ENCODE measurements at regions not wholly inside any gene's neighbourhood (a gene's known extent, or its start where the extent isn't known, plus 50 kb on each side); places are given as distances from the start of the nearest gene placed in this dataset.
"Not testable (repeated sequence)": the region's sequence is repeated elsewhere in the genome, so short reads cannot be mapped to it uniquely, and the experiment has no call there.

GRCh38 chr17:27083408-27084185, 210.3 kb upstream of the WSB1 start:
- Histone ChIP-seq H3K36me3 (ENCODE audit: control insufficient read depth, insufficient read depth, low read length) (no peaks in the 10 kb centered on the region), H3K4me3 (ENCODE audit: low read depth, low read length) (no peak overlapping the region), H3K27me3 (ENCODE audit: control insufficient read depth, insufficient read depth, low read length) (no peaks in the 10 kb centered on the region)
- FAIRE-seq, result no peak
- DNase-seq (ENCODE audit: low read depth), result no peak
- no peak for TF ChIP-seq CTCF (IDR thresholded peaks at IDR 0.05; ENCODE audit: insufficient read depth, low read length, severe bottlenecking)

- H3K4me3 ChIP-seq (ENCODE audit: low read depth, low read length), result no peak overlapping the region
- DNase-seq (ENCODE audit: low read depth) (no peak), FAIRE-seq (no peak)
- no peak for TF ChIP-seq CTCF (IDR thresholded peaks at IDR 0.05; ENCODE audit: insufficient read depth, low read length, severe bottlenecking)
- H3K27me3 ChIP-seq (ENCODE audit: control insufficient read depth, insufficient read depth, low read length), result no peaks in the 10 kb centered on the region
- H3K36me3 ChIP-seq (ENCODE audit: control insufficient read depth, insufficient read depth, low read length), result no peaks in the 10 kb centered on the region
Observed at GRCh38 chr17:27085517-27085916, 208.4 kb upstream of the WSB1 start.

GRCh38 chr17:27086526-27086925, 207.4 kb upstream of the WSB1 start:
- no peaks in the 10 kb centered on the region for H3K36me3 ChIP-seq (ENCODE audit: control insufficient read depth, insufficient read depth, low read length)
- no peak for TF ChIP-seq CTCF (IDR thresholded peaks at IDR 0.05; ENCODE audit: insufficient read depth, low read length, severe bottlenecking)

GRCh38 chr17:27087935-27088766, 205.8 kb upstream of the WSB1 start:
- Histone ChIP-seq H3K36me3 (ENCODE audit: control insufficient read depth, insufficient read depth, low read length) (no peaks in the 10 kb centered on the region), H3K4me3 (ENCODE audit: low read depth, low read length) (no peak overlapping the region), H3K27me3 (ENCODE audit: control insufficient read depth, insufficient read depth, low read length) (no peaks in the 10 kb centered on the region)
- FAIRE-seq, result no peak
- no peak for DNase-seq (ENCODE audit: low read depth)
- TF ChIP-seq CTCF (IDR thresholded peaks at IDR 0.05; ENCODE audit: insufficient read depth, low read length, severe bottlenecking), result no peak

More at GRCh38 chr17:27086526-27086925, 207.4 kb upstream of the WSB1 start:
- DNase-seq (ENCODE audit: low read depth) (no peak), FAIRE-seq (no peak)
- Histone ChIP-seq H3K27me3 (ENCODE audit: control insufficient read depth, insufficient read depth, low read length) (no peaks in the 10 kb centered on the region), H3K4me3 (ENCODE audit: low read depth, low read length) (no peak overlapping the region)

GRCh38 chr17:27088767-27089078, 205.2 kb upstream of the WSB1 start:
- Histone ChIP-seq H3K4me3 (ENCODE audit: low read depth, low read length) (no peak overlapping the region), H3K36me3 (ENCODE audit: control insufficient read depth, insufficient read depth, low read length) (no peaks in the 10 kb centered on the region), H3K27me3 (ENCODE audit: control insufficient read depth, insufficient read depth, low read length) (no peaks in the 10 kb centered on the region)
- no peak for TF ChIP-seq CTCF (IDR thresholded peaks at IDR 0.05; ENCODE audit: insufficient read depth, low read length, severe bottlenecking)
- no peak for FAIRE-seq
- no peak for DNase-seq (ENCODE audit: low read depth)

- DNase-seq (ENCODE audit: low read depth); H3K4me3 ChIP-seq (ENCODE audit: low read depth, low read length); H3K36me3 ChIP-seq (ENCODE audit: control insufficient read depth, insufficient read depth, low read length); H3K27me3 ChIP-seq (ENCODE audit: control insufficient read depth, insufficient read depth, low read length): not testable (repeated sequence)
- FAIRE-seq, result peak; percentile 72
Observed at GRCh38 chr17:27089079-27089928, 204.6 kb upstream of the WSB1 start.

Data from bronchial epithelial cell (primary cell).